ENCODE measurements at regions not wholly inside any gene's neighbourhood (a gene's known extent, or its start where the extent isn't known, plus 50 kb on each side); places are given as distances from the start of the nearest gene placed in this dataset.

DNA sequence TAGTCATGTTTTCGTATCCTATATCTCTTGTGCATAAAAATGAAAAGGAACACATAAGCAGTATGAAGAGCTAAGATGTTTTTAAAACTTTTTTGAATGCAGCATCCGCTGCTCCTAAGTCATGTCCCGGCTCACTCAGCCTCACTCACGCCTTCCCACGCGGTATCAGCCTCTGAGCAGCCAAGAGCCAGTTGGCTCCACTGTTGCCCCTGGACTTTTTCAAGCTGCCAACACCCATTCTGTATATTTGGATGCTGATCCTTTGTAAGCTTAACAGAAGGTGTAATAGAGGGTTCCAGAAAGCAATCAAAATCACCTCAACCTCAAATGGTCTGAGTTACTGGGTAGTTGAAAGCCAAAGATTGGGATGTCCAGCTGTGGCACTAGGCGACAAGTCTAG lies 139.3 kb downstream of the TTLL2 start:
- no peaks in the 10 kb centered on the region for H3K36me3 ChIP-seq (replicated peaks in 1 of 2; ENCODE audit: control insufficient read depth in 1 of 2, insufficient read depth in 2 of 2, low read length in 2 of 2)
- Mint-ChIP-seq H3K27me3 (ENCODE audit: low read depth in 3 of 3) (peaks cover 3 to 13% (median 4%) of the 10 kb centered on the region in 3 donors), H3K27ac (no peak overlapping the region), H3K9me3 (no peaks in the 10 kb centered on the region), H3K4me1 (no peaks in the 10 kb centered on the region), H3K36me3 (no peaks in the 10 kb centered on the region), H3K4me3 (no peak overlapping the region)
- TF ChIP-seq, protein P1, sequence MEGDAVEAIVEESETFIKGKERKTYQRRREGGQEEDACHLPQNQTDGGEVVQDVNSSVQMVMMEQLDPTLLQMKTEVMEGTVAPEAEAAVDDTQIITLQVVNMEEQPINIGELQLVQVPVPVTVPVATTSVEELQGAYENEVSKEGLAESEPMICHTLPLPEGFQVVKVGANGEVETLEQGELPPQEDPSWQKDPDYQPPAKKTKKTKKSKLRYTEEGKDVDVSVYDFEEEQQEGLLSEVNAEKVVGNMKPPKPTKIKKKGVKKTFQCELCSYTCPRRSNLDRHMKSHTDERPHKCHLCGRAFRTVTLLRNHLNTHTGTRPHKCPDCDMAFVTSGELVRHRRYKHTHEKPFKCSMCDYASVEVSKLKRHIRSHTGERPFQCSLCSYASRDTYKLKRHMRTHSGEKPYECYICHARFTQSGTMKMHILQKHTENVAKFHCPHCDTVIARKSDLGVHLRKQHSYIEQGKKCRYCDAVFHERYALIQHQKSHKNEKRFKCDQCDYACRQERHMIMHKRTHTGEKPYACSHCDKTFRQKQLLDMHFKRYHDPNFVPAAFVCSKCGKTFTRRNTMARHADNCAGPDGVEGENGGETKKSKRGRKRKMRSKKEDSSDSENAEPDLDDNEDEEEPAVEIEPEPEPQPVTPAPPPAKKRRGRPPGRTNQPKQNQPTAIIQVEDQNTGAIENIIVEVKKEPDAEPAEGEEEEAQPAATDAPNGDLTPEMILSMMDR (IDR thresholded peaks at IDR 0.05), result no peak
- no peaks in the 10 kb centered on the region for H4K20me1 ChIP-seq (ENCODE audit: insufficient read depth, low read length)
- no peaks in the 10 kb centered on the region for H3K79me2 ChIP-seq (ENCODE audit: insufficient read depth, low read length)
- no peak overlapping the region for H2AFZ ChIP-seq (ENCODE audit: insufficient read depth, low read depth, low read length, poor library complexity, severe bottlenecking)
- no peak overlapping the region for H3K4me3 ChIP-seq (replicated peaks in 1 of 3; ENCODE audit: low read depth in 2 of 3, low read length in 3 of 3)
- no peaks in the 10 kb centered on the region for H3K9me3 ChIP-seq (replicated peaks in 1 of 2; ENCODE audit: control insufficient read depth in 1 of 2, insufficient read depth in 1 of 2, low read length in 2 of 2)
- H3K27ac ChIP-seq (ENCODE audit: low read depth in 1 of 2, low read length in 2 of 2), result no peak overlapping the region
- WGBS (ENCODE audit: insufficient coverage), result 100% methylated on average over 1 of the region's 7 CpGs
- intact Hi-C loops (cut with micrococcal nuclease), result no loop called here
- H3K9ac ChIP-seq (ENCODE audit: insufficient read depth, low read length, poor library complexity, severe bottlenecking), result no peak overlapping the region
- DNase-seq, result no peak
- H3K4me2 ChIP-seq (replicated peaks; ENCODE audit: extremely low read depth, low read length, poor library complexity, severe bottlenecking), result no peak overlapping the region
- H3K4me1 ChIP-seq (ENCODE audit: control insufficient read depth in 1 of 2, insufficient read depth in 2 of 2, low read length in 2 of 2), result no peaks in the 10 kb centered on the region
- no peaks in the 10 kb centered on the region for H3K27me3 ChIP-seq (ENCODE audit: control insufficient read depth in 2 of 2, insufficient read depth in 2 of 2, low read length in 2 of 2)

DNA sequence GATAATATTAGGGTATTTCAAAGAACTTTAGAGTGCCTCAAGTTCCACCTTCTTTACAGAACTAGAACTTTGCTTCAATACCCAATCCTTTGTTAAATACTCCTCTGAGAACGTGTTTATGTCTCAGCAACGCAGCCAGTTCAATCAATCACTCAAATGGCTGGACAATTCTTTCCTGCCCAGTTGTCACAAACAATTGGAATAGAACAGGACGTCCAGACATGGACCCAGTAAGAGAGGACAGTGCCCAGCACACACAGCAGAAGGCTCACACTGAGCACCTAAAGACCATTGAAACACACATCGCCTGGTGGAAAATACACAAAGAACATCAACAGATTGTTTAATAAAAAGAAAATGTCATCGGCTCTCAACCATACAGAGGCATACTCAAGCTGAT lies 140.6 kb downstream of the TTLL2 start:
- Histone ChIP-seq H3K9ac (ENCODE audit: insufficient read depth, low read length, poor library complexity, severe bottlenecking) (no peak overlapping the region), H3K4me3 (replicated peaks in 1 of 3; ENCODE audit: low read depth in 2 of 3, low read length in 3 of 3) (no peak overlapping the region), H3K79me2 (ENCODE audit: insufficient read depth, low read length) (no peaks in the 10 kb centered on the region), H3K4me1 (ENCODE audit: control insufficient read depth in 1 of 2, insufficient read depth in 2 of 2, low read length in 2 of 2) (no peaks in the 10 kb centered on the region), H3K27me3 (ENCODE audit: control insufficient read depth in 2 of 2, insufficient read depth in 2 of 2, low read length in 2 of 2) (no peaks in the 10 kb centered on the region), H2AFZ (ENCODE audit: insufficient read depth, low read depth, low read length, poor library complexity, severe bottlenecking) (no peak overlapping the region), H3K36me3 (replicated peaks in 1 of 2; ENCODE audit: control insufficient read depth in 1 of 2, insufficient read depth in 2 of 2, low read length in 2 of 2) (no peaks in the 10 kb centered on the region), H3K27ac (ENCODE audit: low read depth in 1 of 2, low read length in 2 of 2) (no peak overlapping the region), H3K9me3 (replicated peaks in 1 of 2; ENCODE audit: control insufficient read depth in 1 of 2, insufficient read depth in 1 of 2, low read length in 2 of 2) (no peaks in the 10 kb centered on the region), H3K4me2 (replicated peaks; ENCODE audit: extremely low read depth, low read length, poor library complexity, severe bottlenecking) (no peak overlapping the region), H4K20me1 (ENCODE audit: insufficient read depth, low read length) (no peaks in the 10 kb centered on the region)
- H3K9me3 Mint-ChIP-seq, result no peaks in the 10 kb centered on the region
- H3K27me3 Mint-ChIP-seq (ENCODE audit: low read depth in 3 of 3), result peaks cover 4 to 7% (median 4%) of the 10 kb centered on the region in 3 donors
- no peaks in the 10 kb centered on the region for H3K36me3 Mint-ChIP-seq
- no peak overlapping the region for H3K27ac Mint-ChIP-seq
- intact Hi-C loops (cut with micrococcal nuclease), result no loop called here
- 79% methylated on average over 3 of the region's 5 CpGs for WGBS (ENCODE audit: insufficient coverage)
- no peaks in the 10 kb centered on the region for H3K4me1 Mint-ChIP-seq
- H3K4me3 Mint-ChIP-seq, result no peak overlapping the region
- TF ChIP-seq, protein P1 (IDR thresholded peaks at IDR 0.05), result no peak
- DNase-seq, result no peak

Data from CD14-positive monocyte (primary cell).